CD4-positive, alpha-beta T cell treated with Interleukin-4 for 1 hour (primary cell): ENCODE measurements at regions not wholly inside any gene's neighbourhood (a gene's known extent, or its start where the extent isn't known, plus 50 kb on each side); places are given as distances from the start of the nearest gene placed in this dataset.

ENCODE experiments used
- DNase-seq, 2 donors: peaks; one replicate each; pipeline ENCODE4 v3.0.0-alpha.2; 2020 to 2022

DNA sequence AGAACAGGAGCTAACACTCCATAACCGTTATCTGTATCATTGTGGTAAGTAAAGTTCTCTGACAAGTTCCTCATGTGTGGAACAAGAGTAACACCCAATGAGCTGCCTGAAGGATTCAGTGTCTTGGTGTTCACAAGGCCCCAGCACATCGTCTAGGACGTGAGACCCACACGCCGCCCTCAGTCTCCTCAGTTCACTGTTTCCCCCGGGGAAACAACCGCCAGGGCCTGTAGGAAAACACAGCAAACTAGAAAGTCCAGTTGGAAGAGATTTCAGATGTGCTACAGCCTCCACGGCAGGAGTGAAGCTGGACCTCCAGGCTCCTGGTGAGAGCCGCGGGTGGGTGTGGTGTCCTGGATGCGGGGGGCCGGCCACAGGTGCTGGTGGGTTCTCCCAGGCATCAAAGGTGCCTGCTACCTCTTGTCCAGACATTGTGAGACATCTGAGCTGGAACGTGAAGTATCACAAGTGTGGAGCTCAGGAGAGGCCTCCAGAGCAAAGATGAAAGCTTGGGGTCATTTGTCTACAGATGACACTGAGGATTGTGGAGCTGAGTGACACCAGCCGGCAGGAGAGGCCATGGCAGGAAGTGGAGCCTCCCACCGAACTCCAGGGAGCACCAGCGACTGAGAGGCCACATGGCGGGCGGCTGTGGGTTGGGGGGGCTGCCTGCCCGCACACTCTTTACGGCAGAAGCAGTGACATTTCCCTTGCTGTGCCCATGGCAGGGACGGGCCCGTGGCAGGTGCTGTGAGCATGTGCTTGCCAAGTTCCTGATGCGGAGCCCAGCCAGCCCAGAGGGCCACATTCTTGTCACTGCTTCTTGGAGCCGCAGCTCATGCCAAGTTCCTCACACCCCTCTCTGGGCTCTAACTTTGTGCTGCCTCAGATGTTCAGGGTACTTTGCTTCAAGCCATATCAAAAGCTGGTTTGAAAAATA, 131.2 kb downstream of the TMEM18 start:
- no peak for DNase-seq

DNA sequence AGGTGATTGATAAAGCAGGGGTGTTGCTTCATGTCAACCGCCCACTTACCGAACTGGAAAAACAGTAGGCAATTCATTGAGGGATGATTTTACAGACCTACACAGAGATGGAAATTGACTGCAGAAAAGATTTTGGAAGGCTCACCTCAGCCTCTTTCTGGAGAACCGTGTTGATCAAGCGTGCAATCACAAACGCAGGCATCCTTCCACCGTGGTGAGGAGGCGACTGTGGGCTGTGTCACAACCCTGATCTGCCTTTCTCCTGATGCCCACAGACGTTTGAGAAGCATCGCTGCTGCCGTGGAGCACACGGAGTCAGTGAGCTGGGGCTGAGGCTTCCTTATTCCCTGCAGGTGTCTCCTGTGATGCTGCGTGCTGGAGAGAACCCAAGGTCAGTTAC, 132.0 kb downstream of the TMEM18 start:
- DNase-seq, result no peak

- no peak for DNase-seq
These were observed 138.6 kb downstream of the TMEM18 start for GRCh38 chr2:538646-539045.

- DNase-seq, result no peak
These were observed 142.0 kb downstream of the TMEM18 start for GRCh38 chr2:535222-535621.

GRCh38 chr2:529852-530251, 147.4 kb downstream of the TMEM18 start:
- DNase-seq, result no peak

DNA sequence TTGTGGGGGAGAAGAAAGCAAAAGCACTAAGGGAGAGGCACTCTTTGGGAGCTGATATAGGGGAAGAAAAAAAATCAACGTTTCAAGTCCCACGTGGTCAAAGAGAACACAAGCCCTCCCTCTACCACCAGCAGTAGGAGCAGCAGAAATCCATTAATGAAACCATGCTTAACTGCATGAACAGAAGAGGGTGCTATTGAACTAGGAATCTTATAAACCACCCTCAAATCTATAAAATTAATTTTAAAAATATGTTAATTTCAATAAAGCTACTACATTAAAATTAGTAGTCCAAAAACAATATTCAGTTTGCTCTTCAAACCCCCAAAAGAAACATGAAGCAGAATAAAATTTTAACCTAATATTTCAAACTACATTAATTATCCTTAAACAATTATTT, 147.8 kb downstream of the TMEM18 start:
- DNase-seq, result peak in 1 of 2 donors; percentile 30

- no peak for DNase-seq
These were observed 149.6 kb downstream of the TMEM18 start for GRCh38 chr2:527581-527980.

DNA sequence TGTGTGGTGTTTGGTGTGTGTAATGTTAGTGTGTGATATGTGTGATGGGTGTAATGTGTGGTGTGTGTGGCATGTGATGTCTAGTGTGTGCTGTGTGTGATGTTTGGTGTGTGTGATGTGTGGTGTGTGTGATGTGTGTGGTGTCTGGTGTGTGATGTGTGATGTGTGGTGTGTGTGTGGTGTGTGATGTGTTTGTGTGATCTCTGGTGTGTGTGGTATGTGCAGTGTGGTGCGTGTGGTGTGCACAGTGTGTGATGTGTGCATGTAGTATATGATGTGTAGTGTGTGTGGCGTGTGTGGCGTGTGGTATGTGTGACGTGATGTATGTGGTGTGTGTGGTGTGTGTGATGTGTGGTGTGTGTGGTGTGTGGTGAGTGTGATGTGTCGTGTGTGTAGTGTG, 150.3 kb downstream of the TMEM18 start:
- DNase-seq, result no peak

GRCh38 chr2:525611-526010, 151.6 kb downstream of the TMEM18 start:
- DNase-seq, result no peak

GRCh38 chr2:525021-525420, 152.2 kb downstream of the TMEM18 start:
- no peak for DNase-seq

GRCh38 chr2:524442-524841, 152.8 kb downstream of the TMEM18 start:
- DNase-seq, result no peak

GRCh38 chr2:523698-524270, 153.4 kb downstream of the TMEM18 start:
- DNase-seq, result no peak

GRCh38 chr2:522776-523175, 154.4 kb downstream of the TMEM18 start:
- no peak for DNase-seq

GRCh38 chr2:521853-522530, 155.2 kb downstream of the TMEM18 start:
- DNase-seq, result no peak

DNA sequence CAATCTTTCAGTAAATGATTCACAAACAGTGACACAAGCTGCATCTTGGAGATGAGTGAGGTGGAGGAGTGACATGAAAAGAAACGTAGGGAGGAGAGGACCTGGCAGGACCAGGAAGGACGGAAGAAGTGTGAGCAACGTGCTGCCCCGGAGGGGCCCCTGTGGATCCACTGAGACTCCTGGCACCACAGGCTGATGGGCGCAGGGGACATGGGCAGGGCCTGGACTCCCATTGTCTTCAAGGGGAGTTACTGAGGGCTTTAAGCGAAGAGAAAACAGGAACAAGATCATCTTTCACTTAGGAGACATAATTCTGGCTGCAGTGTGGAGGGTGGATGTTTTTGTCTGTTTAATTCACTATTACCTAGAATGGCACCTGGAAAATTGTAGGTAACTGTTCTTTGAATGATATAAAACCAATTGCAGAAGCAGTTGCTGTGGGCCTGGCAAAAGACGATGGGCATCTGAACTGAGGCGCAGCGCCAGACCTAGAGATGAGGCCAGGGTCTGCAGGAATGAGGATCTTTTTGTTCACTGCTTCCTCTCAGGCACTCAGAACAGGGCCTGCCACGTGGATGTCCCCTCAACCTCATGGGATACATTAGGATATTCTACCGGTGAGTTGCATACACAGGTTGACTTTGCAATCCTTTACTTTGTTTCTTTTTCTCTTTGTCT, 156.4 kb downstream of the TMEM18 start:
- DNase-seq, result no peak

- DNase-seq, result no peak
These were observed 160.3 kb downstream of the TMEM18 start for GRCh38 chr2:516944-517343.

GRCh38 chr2:516131-516530, 161.1 kb downstream of the TMEM18 start:
- DNase-seq, result no peak

DNA sequence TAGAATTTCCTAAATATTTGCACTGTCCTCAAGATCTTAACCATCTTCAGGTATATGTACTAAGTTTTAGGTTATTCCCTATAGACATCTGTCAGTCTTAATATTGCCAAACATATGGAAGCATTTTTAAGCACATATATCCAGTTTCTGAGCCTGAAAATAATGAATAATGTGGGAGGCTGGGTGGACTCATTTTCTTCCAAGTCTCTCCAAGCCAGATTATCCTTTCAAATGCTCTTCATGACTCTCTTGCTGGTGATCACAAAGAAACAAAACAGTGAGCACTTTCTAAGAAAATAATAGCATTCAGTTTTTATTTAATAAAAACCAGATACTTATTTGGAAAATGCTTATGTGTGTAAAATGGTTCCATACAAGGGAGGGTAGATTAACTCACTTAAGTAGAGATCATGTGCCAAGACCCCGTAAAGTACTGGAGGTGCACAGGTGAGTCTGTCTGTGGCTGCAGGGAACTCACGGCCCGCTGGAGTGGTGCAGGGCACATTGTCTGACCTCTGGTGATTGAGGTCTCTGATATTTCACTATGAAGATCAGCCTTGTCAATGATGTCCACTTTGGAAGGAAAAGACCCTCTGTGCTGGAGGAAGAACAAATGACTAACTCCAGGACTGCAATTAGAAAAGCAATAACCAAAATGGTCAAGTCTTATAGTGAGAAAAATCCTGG, 161.6 kb downstream of the TMEM18 start:
- DNase-seq, result no peak

- DNase-seq, result no peak
These were observed 163.1 kb downstream of the TMEM18 start for GRCh38 chr2:513981-514706.

- no peak for DNase-seq
These were observed 166.4 kb downstream of the TMEM18 start for GRCh38 chr2:510839-511238.

DNA sequence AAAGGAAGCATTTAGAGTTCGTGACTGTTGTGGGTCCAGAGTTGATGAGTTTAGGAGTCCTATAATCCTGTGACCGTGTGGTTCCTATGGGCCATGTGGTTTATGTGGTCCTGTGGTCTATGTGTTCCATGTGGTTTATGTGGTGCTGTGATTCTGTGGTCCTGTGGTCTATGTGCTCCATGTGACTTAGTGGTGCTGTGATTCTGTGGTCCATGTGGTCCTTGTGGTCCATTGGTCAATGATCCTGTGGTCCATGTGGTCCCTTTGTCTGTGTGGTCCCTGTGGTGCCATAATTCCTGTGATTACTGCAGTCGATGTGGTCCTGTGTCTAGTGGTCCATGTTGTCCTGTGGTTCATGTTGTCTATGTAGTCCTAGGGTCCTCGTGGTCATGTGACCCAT, 167.3 kb downstream of the TMEM18 start:
- DNase-seq, result no peak

DNA sequence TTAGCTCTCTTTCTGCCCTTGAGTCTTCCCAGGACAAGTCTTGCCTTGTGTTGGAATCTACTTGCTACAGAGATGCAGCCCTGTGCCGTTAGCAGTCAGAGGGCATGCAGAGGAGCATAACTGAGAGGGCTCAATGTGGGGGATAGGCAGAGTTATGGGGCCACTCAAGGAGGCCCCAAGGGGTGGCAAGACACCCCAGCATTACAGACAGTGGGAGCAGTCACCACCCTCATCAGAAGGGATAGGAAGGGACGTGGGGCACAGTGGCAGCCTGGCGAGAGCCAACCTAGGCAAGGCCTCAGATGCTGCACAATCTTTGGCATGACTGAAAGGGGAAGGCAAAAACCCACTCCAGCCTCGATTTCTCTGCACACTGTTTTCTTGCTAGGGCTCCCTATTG, 169.1 kb downstream of the TMEM18 start:
- no peak for DNase-seq
